Brain microvascular endothelial cell (primary cell): ENCODE measurements at regions not wholly inside any gene's neighbourhood (a gene's known extent, or its start where the extent isn't known, plus 50 kb on each side); places are given as distances from the start of the nearest gene placed in this dataset.

Experiments used
- DNase-seq: peaks from one replicate; pipeline ENCODE4 v3.0.0-alpha.2; 2020
- H3K27ac ChIP-seq: fragments of 250-450 bp; sonication (Bioruptor Pico); 2 replicates; pipeline ENCODE4 v1.5.1; 2020; ENCODE audit warnings: mild to moderate bottlenecking, moderate library complexity
- H3K27me3 ChIP-seq: fragments of 250-450 bp; sonication (Bioruptor Pico); replicated peaks from 2 replicates; pipeline ENCODE4 v1.5.1; 2020; ENCODE audit warnings: mild to moderate bottlenecking
- H3K36me3 ChIP-seq: fragments of 250-450 bp; sonication (Bioruptor Pico); replicated peaks from 2 replicates; pipeline ENCODE4 v1.5.1; 2020; ENCODE audit warnings: mild to moderate bottlenecking
- H3K4me3 ChIP-seq: 2 replicates; pipeline ENCODE4 v1.5.1; 2011; ENCODE audit warnings: low read depth, mild to moderate bottlenecking, control low read depth, low read length, moderate library complexity
- CTCF ChIP-seq: IDR thresholded peaks from 2 replicates; pipeline ENCODE4 v1.5.1; 2011; ENCODE audit warnings: low read depth, mild to moderate bottlenecking, moderate library complexity, low read length, control low read depth, inconsistent platforms; ENCODE audit errors: missing control alignments
- in situ Hi-C: cut with HindIII; loops from 2 replicates; pipeline ENCODE4 v1.10.0; 2017; ENCODE audit warnings: low sequenced_read_pairs, low pct_ligation_motif_present

GRCh38 chr2:156083763-156084493 lies 248.6 kb downstream of the NR4A2 start:
- no peak for TF ChIP-seq CTCF
- Histone ChIP-seq H3K4me3 (no peak overlapping the region), H3K36me3 (no peaks in the 10 kb centered on the region), H3K27ac (no peak overlapping the region), H3K27me3 (no peaks in the 10 kb centered on the region)
- no peak for DNase-seq
- in situ Hi-C loops, result no loop called here

GRCh38 chr2:156079845-156080244 lies 252.7 kb downstream of the NR4A2 start:
- TF ChIP-seq CTCF, result no peak
- no peak overlapping the region for H3K4me3 ChIP-seq
- no peak for DNase-seq
- no peak overlapping the region for H3K27ac ChIP-seq
- H3K27me3 ChIP-seq, result no peaks in the 10 kb centered on the region
- no peaks in the 10 kb centered on the region for H3K36me3 ChIP-seq
- in situ Hi-C loops, result no loop called here

GRCh38 chr2:156077041-156077742 lies 255.3 kb downstream of the NR4A2 start:
- H3K27me3 ChIP-seq, result no peaks in the 10 kb centered on the region
- DNase-seq, result no peak
- H3K36me3 ChIP-seq, result no peaks in the 10 kb centered on the region
- in situ Hi-C loops, result no loop called here
- no peak overlapping the region for H3K4me3 ChIP-seq
- no peak for TF ChIP-seq CTCF
- H3K27ac ChIP-seq, result no peak overlapping the region

- no peaks in the 10 kb centered on the region for H3K36me3 ChIP-seq
- H3K27ac ChIP-seq, result no peak overlapping the region
- in situ Hi-C loops, result no loop called here
- H3K4me3 ChIP-seq, result no peak overlapping the region
- no peak for DNase-seq
- TF ChIP-seq CTCF, result no peak
- no peaks in the 10 kb centered on the region for H3K27me3 ChIP-seq
Measured at GRCh38 chr2:156065912-156066311, 266.6 kb downstream of the NR4A2 start.

- Histone ChIP-seq H3K27me3 (no peaks in the 10 kb centered on the region), H3K36me3 (no peaks in the 10 kb centered on the region), H3K27ac (no peak overlapping the region), H3K4me3 (no peak overlapping the region)
- DNase-seq, result no peak
- no peak for TF ChIP-seq CTCF
- in situ Hi-C loops, result no loop called here
Measured at GRCh38 chr2:156064540-156064939, 268.0 kb downstream of the NR4A2 start.
